GM12865 (cell line): ENCODE measurements at regions not wholly inside any gene's neighbourhood (a gene's known extent, or its start where the extent isn't known, plus 50 kb on each side); places are given as distances from the start of the nearest gene placed in this dataset.

Source experiments
- DNase-seq: peaks from one replicate; pipeline ENCODE4 v3.0.0; 2010; ENCODE audit warnings: low read depth
- H3K4me3 ChIP-seq: 2 replicates; pipeline ENCODE4 v1.5.1; 2011; ENCODE audit warnings: mild to moderate bottlenecking, low read depth, low read length, control low read depth
- CTCF ChIP-seq: IDR thresholded peaks from 2 replicates; pipeline ENCODE4 v1.5.1; 2011; ENCODE audit warnings: low read length, control low read depth, low read depth, inconsistent platforms; ENCODE audit not compliant: insufficient read depth; ENCODE audit errors: missing control alignments

DNA sequence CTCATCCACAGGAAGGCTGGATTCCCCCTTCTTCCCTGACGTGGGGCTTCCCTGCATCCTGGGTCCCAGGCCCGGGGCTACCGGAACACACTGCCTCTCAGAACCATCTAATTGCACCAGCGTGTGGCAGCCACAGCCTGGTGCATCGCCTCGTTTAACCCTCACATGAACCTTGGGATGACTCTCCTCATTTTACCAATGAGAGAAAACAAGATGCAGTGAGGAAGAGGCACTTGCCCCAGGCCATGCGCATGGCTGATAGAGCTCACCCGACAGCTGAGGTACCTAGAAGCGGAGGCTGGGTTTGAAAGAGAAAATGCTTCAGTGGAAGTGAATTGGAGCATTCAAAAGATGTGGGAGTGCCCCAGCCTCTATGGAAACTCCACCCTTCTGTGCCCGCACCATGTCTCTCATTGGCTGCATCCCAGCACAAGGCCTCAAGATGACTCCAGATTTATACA lies 162.3 kb downstream of the KATNIP start:
- no peak for TF ChIP-seq CTCF
- no peak for DNase-seq
- no peak overlapping the region for H3K4me3 ChIP-seq

DNA sequence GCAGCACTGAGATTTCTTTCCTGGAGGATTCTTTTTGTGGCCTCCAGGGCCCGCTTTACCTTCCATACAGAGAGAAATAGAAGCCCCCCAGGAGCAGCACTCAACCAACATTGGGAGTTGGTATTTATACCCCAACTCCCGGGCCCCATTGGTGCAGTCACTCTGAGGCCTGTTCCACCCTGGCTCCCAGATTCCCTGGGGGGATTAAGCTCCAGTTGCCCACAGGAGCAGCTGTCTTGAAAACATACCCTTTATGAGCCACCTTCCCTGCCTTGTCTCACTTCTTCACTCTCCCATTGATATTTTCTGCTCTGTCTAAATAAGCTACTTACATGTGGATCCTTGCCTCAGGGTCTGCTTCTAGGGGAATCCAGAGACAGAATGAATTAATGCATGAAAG lies 167.8 kb downstream of the KATNIP start:
- DNase-seq = no peak
- no peak overlapping the region for H3K4me3 ChIP-seq
- no peak for TF ChIP-seq CTCF

DNA sequence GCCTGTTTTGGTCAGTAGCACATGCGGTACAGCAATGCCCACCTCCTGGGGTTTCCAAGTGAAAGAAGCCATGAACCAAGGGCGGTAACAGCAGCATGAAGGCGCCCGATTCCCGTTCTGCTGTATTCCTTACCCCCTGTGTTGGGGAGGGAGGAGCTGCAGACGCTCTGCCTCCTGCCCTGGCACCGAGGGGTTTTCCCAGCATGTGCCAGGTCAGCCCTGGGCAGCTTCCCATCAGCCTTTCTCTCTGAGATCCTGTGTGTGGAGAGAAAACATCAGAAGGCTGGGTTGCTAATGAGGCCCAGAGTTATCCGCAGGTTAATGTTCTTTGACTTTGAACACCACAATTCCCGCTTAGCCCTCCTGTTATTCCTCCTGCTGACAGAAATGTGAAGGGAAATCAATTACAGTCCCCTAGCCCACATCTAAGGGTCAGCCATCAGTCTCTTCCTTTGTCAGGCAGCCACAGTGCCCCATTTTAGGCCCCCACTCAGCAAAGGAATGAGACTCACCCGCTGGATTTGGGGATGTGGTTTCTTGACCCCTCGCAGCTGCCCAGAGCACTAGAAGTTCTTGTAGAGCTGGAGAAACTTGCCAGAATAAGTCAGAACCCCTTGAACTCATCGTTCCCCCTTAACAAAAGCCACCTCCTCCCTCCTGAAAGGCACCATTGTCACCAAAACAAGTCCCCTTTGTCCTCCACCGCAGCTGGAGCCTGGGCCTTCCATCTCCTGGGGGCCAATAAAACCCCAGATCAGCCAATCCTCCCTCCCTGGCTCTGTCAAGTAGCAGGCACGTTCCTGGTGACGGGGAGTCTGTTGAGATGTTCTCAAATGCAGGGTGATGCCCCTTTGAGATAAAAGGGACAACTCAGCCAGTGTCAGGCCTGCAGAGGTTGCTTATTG lies 168.5 kb downstream of the KATNIP start:
- TF ChIP-seq CTCF = no peak
- DNase-seq = no peak
- no peak overlapping the region for H3K4me3 ChIP-seq

GRCh38 chr16:27719106-27719445 lies 169.1 kb downstream of the KATNIP start:
- DNase-seq = no peak
- TF ChIP-seq CTCF = no peak
- no peak overlapping the region for H3K4me3 ChIP-seq

DNA sequence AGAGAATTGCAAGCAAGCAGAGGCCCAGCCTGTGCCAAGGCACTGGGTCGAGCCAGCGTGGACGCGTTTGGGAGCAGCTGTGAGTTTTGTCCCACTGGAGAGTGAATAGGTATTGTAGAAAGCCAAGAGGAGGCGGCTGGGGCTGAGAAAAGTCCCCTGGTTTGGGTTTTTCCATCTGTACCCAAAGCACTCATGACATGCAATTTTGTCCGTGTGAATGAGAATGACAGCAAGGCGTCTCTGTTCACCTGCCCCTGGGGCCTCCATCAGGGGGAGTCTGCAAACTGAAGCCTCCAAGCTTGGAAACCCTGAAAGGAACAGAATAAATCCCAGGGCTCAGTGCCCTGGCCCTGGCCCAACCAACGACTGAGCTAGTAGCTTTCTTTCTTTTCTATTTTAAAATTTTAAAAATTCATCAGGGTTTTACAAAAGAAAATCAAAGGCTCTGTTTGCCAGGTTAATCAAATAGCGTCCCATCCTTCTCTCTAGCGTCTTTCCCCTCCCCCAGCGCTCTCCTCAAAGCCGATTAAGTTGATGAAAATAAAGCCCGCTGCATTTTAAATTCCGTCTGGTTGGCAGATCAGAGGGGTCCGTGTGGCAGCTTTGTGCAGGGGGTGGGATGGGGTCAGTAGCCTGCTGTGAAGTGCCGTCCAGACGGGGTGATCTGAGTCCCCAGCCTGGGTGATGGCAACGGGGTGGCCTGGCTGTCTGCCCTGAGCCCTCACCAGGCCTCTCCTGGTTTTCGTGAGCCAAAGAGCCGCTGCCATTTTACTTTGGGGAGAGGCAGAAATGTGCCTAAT lies 171.0 kb downstream of the KATNIP start:
- peak; percentile 17 for DNase-seq
- no peak overlapping the region for H3K4me3 ChIP-seq
- no peak for TF ChIP-seq CTCF

DNA sequence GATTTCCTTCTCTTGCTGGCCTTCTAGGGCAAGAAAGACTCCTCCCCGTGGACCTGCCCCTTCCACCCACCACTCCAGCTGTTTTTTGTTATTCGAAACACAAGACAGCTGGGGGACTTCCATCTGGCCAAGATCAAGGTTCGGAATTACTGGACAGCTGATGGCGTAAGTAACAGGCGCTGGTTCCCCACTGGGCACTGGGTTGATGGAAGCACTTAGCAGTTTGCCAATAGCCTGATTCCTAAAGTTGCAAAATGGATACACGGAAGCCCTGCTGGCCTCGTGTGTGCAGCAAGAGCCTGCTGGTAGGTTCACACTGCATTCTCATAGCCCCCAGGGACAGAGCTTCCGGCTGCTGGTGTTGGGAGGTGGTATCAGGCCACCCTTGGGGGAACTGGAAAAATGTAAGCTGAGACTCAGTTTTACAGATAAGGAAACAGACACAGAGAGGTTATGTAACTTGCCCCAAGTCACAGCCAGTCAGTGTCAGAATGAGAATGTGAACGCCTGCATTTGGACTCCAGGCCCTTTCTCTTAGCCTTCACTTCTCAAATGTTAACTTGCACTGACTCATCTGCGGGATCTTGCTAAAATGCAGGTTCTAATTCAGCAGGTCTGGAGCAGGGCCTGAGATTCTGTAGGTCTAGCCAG lies 171.7 kb downstream of the KATNIP start:
- H3K4me3 ChIP-seq = no peak overlapping the region
- no peak for DNase-seq
- TF ChIP-seq CTCF = no peak
